SU-DHL-6 (cell line): ENCODE measurements at regions not wholly inside any gene's neighbourhood (a gene's known extent, or its start where the extent isn't known, plus 50 kb on each side); places are given as distances from the start of the nearest gene placed in this dataset.

Source experiments
- CTCF ChIP-seq: fragments of 200-600 bp; sonication (generic); IDR thresholded peaks from one replicate; pipeline ENCODE4 v1.5.1; 2017; ENCODE audit warnings: antibody characterized with exemption, mild to moderate bottlenecking, low read length, moderate library complexity; ENCODE audit not compliant: insufficient read depth, poor library complexity, severe bottlenecking
- EZH2phosphoT487 ChIP-seq: fragments of 200-600 bp; sonication (generic), shearing (Covaris generic); conservative IDR thresholded peaks from 2 replicates; pipeline ENCODE4 v1.6.1; 2018; ENCODE audit warnings: mild to moderate bottlenecking, antibody characterized with exemption, low read length, moderate library complexity, mixed read lengths

- TF ChIP-seq CTCF (no peak), EZH2phosphoT487 (no peak)
These were observed 1223.7 kb upstream of the EYS start for GRCh38 chr6:66930559-66931290.
